AG10803 (cell line): ENCODE measurements at regions not wholly inside any gene's neighbourhood (a gene's known extent, or its start where the extent isn't known, plus 50 kb on each side); places are given as distances from the start of the nearest gene placed in this dataset.
"Not testable (repeated sequence)": the region's sequence is repeated elsewhere in the genome, so short reads cannot be mapped to it uniquely, and the experiment has no call there.

Experiments used
- DNase-seq: peaks from one replicate; pipeline ENCODE4 v3.0.0; 2010; ENCODE audit warnings: low read depth
- H3K4me3 ChIP-seq: 2 replicates; pipeline ENCODE4 v1.5.1; 2011; ENCODE audit warnings: mild to moderate bottlenecking, low read length, control low read depth
- TF ChIP-seq, protein P1 (sequence below): conservative IDR thresholded peaks from 2 replicates; pipeline ENCODE4 v1.5.1; 2011; ENCODE audit warnings: mild to moderate bottlenecking, low read length, control low read depth, inconsistent platforms

DNA sequence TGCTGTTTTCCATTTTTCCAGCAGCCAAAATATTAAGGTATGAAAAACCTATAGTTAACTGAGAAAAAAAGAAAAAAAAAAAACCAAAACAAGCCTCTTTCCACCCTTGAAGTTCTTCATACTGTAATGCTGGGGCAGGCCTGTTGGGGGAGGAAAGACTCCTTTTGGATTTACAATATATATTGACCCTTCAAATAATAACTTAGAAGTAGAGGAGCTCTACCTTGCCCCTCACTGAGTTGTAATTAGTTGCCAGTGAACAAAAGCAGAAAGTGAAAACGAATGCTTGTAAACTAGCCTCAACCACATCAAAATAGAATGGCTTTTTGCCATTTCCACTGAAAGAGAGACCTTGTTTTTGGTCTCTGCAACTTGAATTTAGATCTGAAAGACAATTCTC, 326.6 kb downstream of the NR2F2 start:
- no peak overlapping the region for H3K4me3 ChIP-seq
- TF ChIP-seq, protein P1, sequence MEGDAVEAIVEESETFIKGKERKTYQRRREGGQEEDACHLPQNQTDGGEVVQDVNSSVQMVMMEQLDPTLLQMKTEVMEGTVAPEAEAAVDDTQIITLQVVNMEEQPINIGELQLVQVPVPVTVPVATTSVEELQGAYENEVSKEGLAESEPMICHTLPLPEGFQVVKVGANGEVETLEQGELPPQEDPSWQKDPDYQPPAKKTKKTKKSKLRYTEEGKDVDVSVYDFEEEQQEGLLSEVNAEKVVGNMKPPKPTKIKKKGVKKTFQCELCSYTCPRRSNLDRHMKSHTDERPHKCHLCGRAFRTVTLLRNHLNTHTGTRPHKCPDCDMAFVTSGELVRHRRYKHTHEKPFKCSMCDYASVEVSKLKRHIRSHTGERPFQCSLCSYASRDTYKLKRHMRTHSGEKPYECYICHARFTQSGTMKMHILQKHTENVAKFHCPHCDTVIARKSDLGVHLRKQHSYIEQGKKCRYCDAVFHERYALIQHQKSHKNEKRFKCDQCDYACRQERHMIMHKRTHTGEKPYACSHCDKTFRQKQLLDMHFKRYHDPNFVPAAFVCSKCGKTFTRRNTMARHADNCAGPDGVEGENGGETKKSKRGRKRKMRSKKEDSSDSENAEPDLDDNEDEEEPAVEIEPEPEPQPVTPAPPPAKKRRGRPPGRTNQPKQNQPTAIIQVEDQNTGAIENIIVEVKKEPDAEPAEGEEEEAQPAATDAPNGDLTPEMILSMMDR = no peak
- DNase-seq = no peak

DNA sequence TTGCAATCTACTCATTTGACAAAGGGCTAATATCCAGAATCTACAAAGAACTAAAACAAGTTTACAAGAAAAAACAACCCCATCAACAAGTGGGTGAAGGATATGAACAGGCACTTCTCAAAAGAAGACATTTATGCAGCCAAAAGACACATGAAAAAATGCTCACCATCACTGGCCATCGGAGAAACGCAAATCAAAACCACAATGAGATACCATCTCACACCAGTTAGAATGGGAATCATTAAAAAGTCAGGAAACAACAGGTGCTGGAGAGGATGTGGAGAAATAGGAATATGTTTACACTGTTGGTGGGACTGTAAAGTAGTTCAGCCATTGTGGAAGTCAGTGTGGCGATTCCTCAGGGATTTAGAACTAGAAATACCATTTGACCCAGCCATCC, 336.5 kb downstream of the NR2F2 start:
- DNase-seq, H3K4me3 ChIP-seq: not testable (repeated sequence)

- H3K4me3 ChIP-seq = no peak overlapping the region
- TF ChIP-seq, protein P1 = no peak
- no peak for DNase-seq
Measured at GRCh38 chr15:96670389-96670788, 339.9 kb downstream of the NR2F2 start.

GRCh38 chr15:96672629-96673028, 342.1 kb downstream of the NR2F2 start:
- TF ChIP-seq, protein P1 = no peak
- no peak overlapping the region for H3K4me3 ChIP-seq
- no peak for DNase-seq

DNA sequence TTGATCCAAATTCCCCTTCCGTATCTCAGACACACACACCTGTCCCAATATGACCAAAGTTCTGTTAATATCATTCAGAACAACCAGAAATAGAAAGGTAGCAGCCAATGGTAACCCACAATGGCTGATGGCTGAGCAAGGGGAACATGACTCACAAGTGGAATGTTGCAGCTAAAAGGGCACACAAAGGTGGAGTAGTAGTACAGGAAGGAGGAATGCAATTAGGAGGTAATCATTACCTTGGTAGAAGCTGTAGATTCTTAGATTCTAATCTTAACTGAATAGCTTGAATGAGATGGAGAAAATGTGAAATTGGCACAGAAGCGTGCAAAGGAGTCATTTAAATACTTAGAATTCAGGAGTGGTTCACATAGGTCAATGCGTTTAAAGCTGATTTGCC, 347.9 kb downstream of the NR2F2 start:
- H3K4me3 ChIP-seq = no peak overlapping the region
- DNase-seq = no peak
- TF ChIP-seq, protein P1 = no peak

GRCh38 chr15:96687388-96688107, 357.0 kb downstream of the NR2F2 start:
- no peak for DNase-seq

DNA sequence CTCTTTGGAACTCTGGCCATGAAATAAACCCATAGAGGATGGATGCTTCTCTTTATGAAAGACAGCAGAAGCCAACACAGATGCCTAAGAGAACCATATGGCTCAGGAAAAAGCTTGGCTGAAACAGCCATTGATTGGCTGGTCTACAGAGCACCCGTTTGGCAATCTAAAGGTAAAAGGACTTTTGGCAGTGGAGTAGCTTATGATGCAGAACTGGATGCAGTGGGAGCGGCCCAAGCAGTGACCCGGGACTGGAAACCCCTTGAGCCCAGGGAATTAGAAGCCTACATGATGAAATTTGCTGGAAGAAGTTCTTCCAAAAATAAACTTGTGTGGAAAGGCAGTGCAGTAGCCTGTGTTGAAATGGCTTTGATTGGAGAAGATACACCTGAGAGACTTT, 360.2 kb downstream of the NR2F2 start:
- DNase-seq = no peak
- no peak overlapping the region for H3K4me3 ChIP-seq
- TF ChIP-seq, protein P1 = no peak

More at GRCh38 chr15:96687388-96688107, 357.0 kb downstream of the NR2F2 start:
- TF ChIP-seq, protein P1 = no peak
- no peak overlapping the region for H3K4me3 ChIP-seq
